Endothelial cell of umbilical vein (primary cell): ENCODE measurements at regions not wholly inside any gene's neighbourhood (a gene's known extent, or its start where the extent isn't known, plus 50 kb on each side); places are given as distances from the start of the nearest gene placed in this dataset.

Source experiments
- BruUV-seq: library from RNA; stranded (reverse); fragments of 400-500 nt; replicated peaks from 2 replicates; lab custom pipeline; 2021; lab: Mats Ljungman, UMichigan
- CTCF ChIA-PET: fragments of 300-600, 350-600 bp; sonication (Branson Sonifier 250); formaldehyde crosslinking; loops from one replicate; lab custom pipeline; 2021; ENCODE audit warnings: antibody characterized with exemption, inconsistent platforms; lab: Charles Lee
- POLR2A ChIA-PET: fragments of 300-600, 350-600 bp; sonication (Branson Sonifier 250); formaldehyde crosslinking; loops from one replicate; lab custom pipeline; 2021; ENCODE audit warnings: antibody characterized with exemption, inconsistent platforms; lab: Charles Lee
- DNase-seq: peaks from one replicate; pipeline ENCODE4 v3.0.0-alpha.2; 2011; ENCODE audit warnings: low read depth, low spot score
- FAIRE-seq: peaks from 2 replicates; lab custom pipeline; 2011; peaks lifted over from hg19 to GRCh38; lab: Jason Lieb, UNC
- H2AFZ ChIP-seq: 2 replicates; pipeline ENCODE4 v1.6.0; 2012; ENCODE audit warnings: low read depth, low read length, control low read depth, inconsistent platforms
- H3K27ac ChIP-seq: 2 replicates; pipeline ENCODE4 v1.5.1; 2011; ENCODE audit warnings: low read depth, mild to moderate bottlenecking, control low read depth, low read length, moderate library complexity; ENCODE audit not compliant: insufficient read depth
- H3K27me3 ChIP-seq, 2 experiments: 2 replicates each; pipeline versions ENCODE4 v1.6.0 to v1.6.1; 2011; ENCODE audit warnings: low read length in 2 of 2, mixed read lengths in 1 of 2; ENCODE audit not compliant: control insufficient read depth in 2 of 2, insufficient read depth in 2 of 2
- H3K36me3 ChIP-seq, 2 experiments: 2 replicates in 1 of 2; 3 replicates in 1 of 2; pipeline ENCODE4 v1.5.1; 2011; ENCODE audit warnings: low read length in 2 of 2, mild to moderate bottlenecking in 1 of 2, moderate library complexity in 1 of 2; ENCODE audit not compliant: control insufficient read depth in 2 of 2, insufficient read depth in 2 of 2; ENCODE audit errors: extremely low read depth in 1 of 2
- H3K4me1 ChIP-seq: 3 replicates; pipeline ENCODE4 v1.5.1; 2011; ENCODE audit warnings: mild to moderate bottlenecking, low read length; ENCODE audit not compliant: control insufficient read depth, insufficient read depth; ENCODE audit errors: extremely low read depth
- H3K4me2 ChIP-seq: 2 replicates; pipeline ENCODE4 v1.6.1; 2011; ENCODE audit warnings: low read length, control low read depth, mixed read lengths; ENCODE audit not compliant: insufficient read depth
- H3K4me3 ChIP-seq, 3 experiments: fragments of 200-600 bp in 1 of 3; sonication (generic), shearing (Covaris generic) in 1 of 3; replicated peaks in 1 of 3; 2 replicates each; pipeline ENCODE4 v1.5.1; 2011 to 2016; ENCODE audit warnings: control low read depth in 3 of 3, low read length in 3 of 3, mild to moderate bottlenecking in 2 of 3, inconsistent platforms in 1 of 3, low read depth in 1 of 3, moderate library complexity in 1 of 3; ENCODE audit not compliant: insufficient read depth in 1 of 3
- H3K79me2 ChIP-seq: 2 replicates; pipeline ENCODE4 v1.6.0; 2012; ENCODE audit warnings: low read length, inconsistent platforms; ENCODE audit not compliant: control insufficient read depth, insufficient read depth
- H3K9ac ChIP-seq: replicated peaks from 2 replicates; pipeline ENCODE3; 2011; ENCODE audit warnings: low read length, control low read depth; ENCODE audit not compliant: insufficient read depth; ENCODE audit errors: extremely low read depth
- H3K9me1 ChIP-seq: replicated peaks from 3 replicates; pipeline ENCODE4 v1.6.0; 2011; ENCODE audit warnings: mild to moderate bottlenecking, low read length; ENCODE audit not compliant: control insufficient read depth, insufficient read depth; ENCODE audit errors: extremely low read depth
- H3K9me3 ChIP-seq: replicated peaks from 2 replicates; pipeline ENCODE4 v1.5.1; 2012; ENCODE audit warnings: low read length, inconsistent platforms; ENCODE audit not compliant: control insufficient read depth, insufficient read depth
- H4K20me1 ChIP-seq: replicated peaks from 2 replicates; pipeline ENCODE3; 2011; ENCODE audit warnings: mild to moderate bottlenecking, low read length; ENCODE audit not compliant: control insufficient read depth, insufficient read depth; ENCODE audit errors: extremely low read depth
- EZH2 ChIP-seq: IDR thresholded peaks from 2 replicates; pipeline ENCODE4 v1.6.1; 2012; ENCODE audit warnings: borderline replicate concordance, low read depth, mild to moderate bottlenecking, moderate library complexity, low read length, inconsistent platforms; ENCODE audit not compliant: severe bottlenecking
- FOS ChIP-seq: IDR thresholded peaks from 2 replicates; pipeline ENCODE4 v1.6.1; 2011; ENCODE audit warnings: mild to moderate bottlenecking, low read length, moderate library complexity, borderline replicate concordance; ENCODE audit not compliant: insufficient read depth
- GATA2 ChIP-seq: IDR thresholded peaks from 2 replicates; pipeline ENCODE4 v1.7.0; 2011; ENCODE audit warnings: low read depth, mild to moderate bottlenecking, moderate library complexity, mixed read lengths, low read length; ENCODE audit not compliant: insufficient read length, insufficient read depth
- JUN ChIP-seq: IDR thresholded peaks from 2 replicates; pipeline ENCODE4 v1.6.1; 2011; ENCODE audit warnings: borderline replicate concordance, low read depth; ENCODE audit not compliant: insufficient read length, insufficient read depth
- MYC ChIP-seq: IDR thresholded peaks from one replicate; pipeline ENCODE4 v1.6.1; 2011; ENCODE audit warnings: mild to moderate bottlenecking, low read depth, low read length
- POLR2A ChIP-seq: IDR thresholded peaks from 2 replicates; pipeline ENCODE4 v1.6.1; 2012; ENCODE audit warnings: low read depth, mild to moderate bottlenecking, control low read depth, low read length
- POLR2AphosphoS5 ChIP-seq: IDR thresholded peaks from 2 replicates; pipeline ENCODE4 v1.6.1; 2012; ENCODE audit warnings: low read depth, mild to moderate bottlenecking, control low read depth, low read length, moderate library complexity; ENCODE audit not compliant: insufficient read depth
- dilution Hi-C: fragments of 300-500 bp; cut with MboI; formaldehyde crosslinking; loops from one replicate; pipeline ENCODE4 v1.15.0; 2019; ENCODE audit warnings: low sequenced_read_pairs; ENCODE audit not compliant: extremely low pct_ligation_motif_present
- intact Hi-C: fragments of 100-400 bp; cut with micrococcal nuclease; formaldehyde crosslinking; loops from one replicate; pipeline ENCODE4 v1.10.0; 2022
- TF ChIP-seq, protein P1 (sequence below), 2 donors: IDR thresholded peaks; 1 replicate in 1 of 2; 2 replicates in 1 of 2; pipeline ENCODE4 v1.5.1; 2011; ENCODE audit warnings: low read length in 2 of 2, mild to moderate bottlenecking in 2 of 2, moderate library complexity in 2 of 2, control low read depth in 1 of 2, inconsistent platforms in 1 of 2, low read depth in 1 of 2; ENCODE audit not compliant: insufficient read depth in 1 of 2; ENCODE audit errors: extremely low read depth in 1 of 2
- TF ChIP-seq, protein P2 (sequence below): IDR thresholded peaks from 2 replicates; pipeline ENCODE4 v1.6.1; 2011; ENCODE audit not compliant: insufficient read depth, insufficient read length

DNA sequence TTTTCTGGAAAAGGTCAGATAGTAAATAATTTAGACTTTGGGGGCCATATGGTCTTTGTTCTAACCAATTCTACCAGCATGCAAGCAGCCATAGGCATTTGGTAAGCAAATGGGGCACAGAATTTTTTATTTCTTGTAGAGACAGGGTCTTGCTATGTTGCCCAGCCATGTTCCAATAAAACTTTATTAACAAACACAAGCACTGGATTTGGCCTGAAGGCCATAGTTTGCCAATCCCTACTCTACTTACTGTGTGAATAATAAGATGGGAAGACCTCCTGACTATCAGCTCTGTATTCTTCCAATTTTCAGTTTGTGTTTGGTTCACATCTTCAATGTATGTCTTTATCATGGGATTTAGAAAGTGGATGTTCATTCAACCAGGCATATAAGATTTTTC is 53.0 kb upstream of the SERP2 start:
- intact Hi-C loops = no loop called here
- no TSS peak for BruUV-seq
- Histone ChIP-seq H3K4me2 (no peak overlapping the region), H3K9ac (no peak overlapping the region), H3K27ac (no peak overlapping the region), H3K9me1 (no peaks in the 10 kb centered on the region), H3K4me3 (no peak overlapping the region), H4K20me1 (no peaks in the 10 kb centered on the region), H3K27me3 (no peaks in the 10 kb centered on the region), H3K4me1 (no peaks in the 10 kb centered on the region), H2AFZ (no peak overlapping the region), H3K79me2 (no peaks in the 10 kb centered on the region), H3K9me3 (no peaks in the 10 kb centered on the region), H3K36me3 (no peaks in the 10 kb centered on the region)
- POLR2A ChIA-PET = no interaction called here
- DNase-seq (no peak), FAIRE-seq (no peak)
- TF ChIP-seq, protein P1, sequence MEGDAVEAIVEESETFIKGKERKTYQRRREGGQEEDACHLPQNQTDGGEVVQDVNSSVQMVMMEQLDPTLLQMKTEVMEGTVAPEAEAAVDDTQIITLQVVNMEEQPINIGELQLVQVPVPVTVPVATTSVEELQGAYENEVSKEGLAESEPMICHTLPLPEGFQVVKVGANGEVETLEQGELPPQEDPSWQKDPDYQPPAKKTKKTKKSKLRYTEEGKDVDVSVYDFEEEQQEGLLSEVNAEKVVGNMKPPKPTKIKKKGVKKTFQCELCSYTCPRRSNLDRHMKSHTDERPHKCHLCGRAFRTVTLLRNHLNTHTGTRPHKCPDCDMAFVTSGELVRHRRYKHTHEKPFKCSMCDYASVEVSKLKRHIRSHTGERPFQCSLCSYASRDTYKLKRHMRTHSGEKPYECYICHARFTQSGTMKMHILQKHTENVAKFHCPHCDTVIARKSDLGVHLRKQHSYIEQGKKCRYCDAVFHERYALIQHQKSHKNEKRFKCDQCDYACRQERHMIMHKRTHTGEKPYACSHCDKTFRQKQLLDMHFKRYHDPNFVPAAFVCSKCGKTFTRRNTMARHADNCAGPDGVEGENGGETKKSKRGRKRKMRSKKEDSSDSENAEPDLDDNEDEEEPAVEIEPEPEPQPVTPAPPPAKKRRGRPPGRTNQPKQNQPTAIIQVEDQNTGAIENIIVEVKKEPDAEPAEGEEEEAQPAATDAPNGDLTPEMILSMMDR (IDR thresholded peaks at IDR 0.05; ENCODE audit: extremely low read depth in 1 of 2, insufficient read depth in 1 of 2, low read depth in 1 of 2, low read length in 2 of 2) = no peak
- no peak for TF ChIP-seq EZH2
- TF ChIP-seq FOS = no peak
- TF ChIP-seq MYC = no peak
- TF ChIP-seq GATA2 = no peak
- TF ChIP-seq JUN = no peak
- no peak for TF ChIP-seq POLR2A
- CTCF ChIA-PET = no interaction called here
- dilution Hi-C loops = no loop called here

DNA sequence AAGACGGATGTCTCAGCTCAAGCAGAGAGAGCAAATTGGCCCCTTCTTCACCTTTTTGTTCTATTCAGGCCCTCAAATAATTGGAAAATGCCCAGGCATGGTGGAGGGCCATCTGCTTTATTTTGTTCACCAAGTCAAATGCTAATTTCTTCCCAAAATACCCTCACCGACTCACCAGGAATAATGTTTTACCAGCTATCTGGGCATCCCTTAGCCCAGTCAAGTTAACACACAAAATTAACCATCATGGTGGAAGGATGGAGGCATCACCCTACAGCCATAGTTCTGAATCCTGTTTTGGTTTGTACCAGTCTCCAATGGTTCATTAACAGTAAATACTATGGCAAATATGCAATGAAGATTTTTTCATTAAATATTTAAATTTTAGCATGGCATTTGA is 51.7 kb upstream of the SERP2 start:
- H3K4me2 ChIP-seq = no peak overlapping the region
- dilution Hi-C loops = no loop called here

More for the DNA sequence above, 51.7 kb upstream of the SERP2 start:
- no peaks in the 10 kb centered on the region for H3K4me1 ChIP-seq
- no peaks in the 10 kb centered on the region for H3K9me1 ChIP-seq
- no peak overlapping the region for H3K27ac ChIP-seq
- no peak overlapping the region for H2AFZ ChIP-seq
- FAIRE-seq (no peak), DNase-seq (no peak)
- H3K4me3 ChIP-seq = no peak overlapping the region
- no peaks in the 10 kb centered on the region for H3K79me2 ChIP-seq
- H3K27me3 ChIP-seq = no peaks in the 10 kb centered on the region
- no TSS peak for BruUV-seq
- intact Hi-C loops = no loop called here
- TF ChIP-seq MYC (no peak), EZH2 (no peak), JUN (no peak), GATA2 (no peak), POLR2A (no peak), POLR2AphosphoS5 (no peak), FOS (no peak)
- TF ChIP-seq, protein P1 (IDR thresholded peaks at IDR 0.05; ENCODE audit: extremely low read depth in 1 of 2, insufficient read depth in 1 of 2, low read depth in 1 of 2, low read length in 2 of 2) = no peak
- TF ChIP-seq, protein P2, sequence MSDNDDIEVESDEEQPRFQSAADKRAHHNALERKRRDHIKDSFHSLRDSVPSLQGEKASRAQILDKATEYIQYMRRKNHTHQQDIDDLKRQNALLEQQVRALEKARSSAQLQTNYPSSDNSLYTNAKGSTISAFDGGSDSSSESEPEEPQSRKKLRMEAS = no peak
- H4K20me1 ChIP-seq = no peaks in the 10 kb centered on the region
- CTCF ChIA-PET = no interaction called here
- H3K9me3 ChIP-seq = no peaks in the 10 kb centered on the region
- H3K9ac ChIP-seq = no peak overlapping the region
- POLR2A ChIA-PET = no interaction called here
- no peaks in the 10 kb centered on the region for H3K36me3 ChIP-seq
